Activated CD4-positive, alpha-beta T cell treated with anti-CD3 and anti-CD28 coated beads, Interleukin-2, amount 10 ng/mL, durations not matched to agents 24 days and 14 days (primary cell): ENCODE measurements at regions not wholly inside any gene's neighbourhood (a gene's known extent, or its start where the extent isn't known, plus 50 kb on each side); places are given as distances from the start of the nearest gene placed in this dataset.
"Not testable (repeated sequence)": the region's sequence is repeated elsewhere in the genome, so short reads cannot be mapped to it uniquely, and the experiment has no call there.

ENCODE experiments used
- DNase-seq: peaks from one replicate; pipeline ENCODE4 v3.0.0; 2022
- H3K27ac Mint-ChIP-seq: one replicate; pipeline ENCODE4 v1.8.0; 2022; ENCODE audit warnings: mild to moderate bottlenecking, mixed read lengths
- H3K27me3 Mint-ChIP-seq: one replicate; pipeline ENCODE4 v1.8.0; 2022; ENCODE audit warnings: mixed read lengths
- H3K36me3 Mint-ChIP-seq: one replicate; pipeline ENCODE4 v1.8.0; 2022; ENCODE audit warnings: low read depth, mild to moderate bottlenecking, mixed read lengths
- H3K4me1 Mint-ChIP-seq: one replicate; pipeline ENCODE4 v1.8.0; 2021; ENCODE audit warnings: mixed read lengths
- H3K4me3 Mint-ChIP-seq: one replicate; pipeline ENCODE4 v1.8.0; 2022; ENCODE audit warnings: mild to moderate bottlenecking, moderate library complexity, mixed read lengths
- H3K9me3 Mint-ChIP-seq: one replicate; pipeline ENCODE4 v1.8.0; 2021; ENCODE audit warnings: mixed read lengths
- intact Hi-C: fragments of 100-400 bp; cut with micrococcal nuclease; formaldehyde crosslinking; loops from one replicate; pipeline ENCODE4 v1.15.1; 2023

- Mint-ChIP-seq H3K4me3 (no peak overlapping the region), H3K27me3 (no peaks in the 10 kb centered on the region), H3K36me3 (no peaks in the 10 kb centered on the region), H3K27ac (no peak overlapping the region), H3K4me1 (no peaks in the 10 kb centered on the region), H3K9me3 (no peaks in the 10 kb centered on the region)
- intact Hi-C loops = no loop called here
- no peak for DNase-seq
Observed at GRCh38 chr12:128026696-128027574, 240.0 kb upstream of the TMEM132C start.

- H3K36me3 Mint-ChIP-seq = no peaks in the 10 kb centered on the region
- H3K27ac Mint-ChIP-seq = no peak overlapping the region
- intact Hi-C loops = no loop called here
- H3K4me1 Mint-ChIP-seq = no peaks in the 10 kb centered on the region
- H3K4me3 Mint-ChIP-seq = no peak overlapping the region
- H3K27me3 Mint-ChIP-seq = no peaks in the 10 kb centered on the region
- no peak for DNase-seq
- H3K9me3 Mint-ChIP-seq = peaks cover 3% of the 10 kb centered on the region
Observed at GRCh38 chr12:128033473-128033872, 233.5 kb upstream of the TMEM132C start.

GRCh38 chr12:128040971-128041370 lies 226.0 kb upstream of the TMEM132C start:
- peaks cover 24% of the 10 kb centered on the region for H3K9me3 Mint-ChIP-seq
- no peak overlapping the region for H3K27ac Mint-ChIP-seq
- H3K27me3 Mint-ChIP-seq = no peaks in the 10 kb centered on the region
- intact Hi-C loops = no loop called here
- no peaks in the 10 kb centered on the region for H3K4me1 Mint-ChIP-seq
- H3K4me3 Mint-ChIP-seq = no peak overlapping the region
- DNase-seq = no peak
- H3K36me3 Mint-ChIP-seq = no peaks in the 10 kb centered on the region

GRCh38 chr12:128042283-128042682 lies 224.7 kb upstream of the TMEM132C start:
- intact Hi-C loops, H3K27me3 Mint-ChIP-seq, DNase-seq: not testable (repeated sequence)

GRCh38 chr12:128042825-128043224 lies 224.1 kb upstream of the TMEM132C start:
- Mint-ChIP-seq H3K9me3 (peaks cover 24% of the 10 kb centered on the region), H3K36me3 (no peaks in the 10 kb centered on the region), H3K27ac (no peak overlapping the region), H3K27me3 (no peaks in the 10 kb centered on the region), H3K4me3 (no peak overlapping the region), H3K4me1 (no peaks in the 10 kb centered on the region)
- no peak for DNase-seq
- intact Hi-C loops = no loop called here

More at GRCh38 chr12:128042283-128042682, 224.7 kb upstream of the TMEM132C start:
- peaks cover 24% of the 10 kb centered on the region for H3K9me3 Mint-ChIP-seq
- not testable (repeated sequence) for H3K4me1 Mint-ChIP-seq, H3K36me3 Mint-ChIP-seq, H3K27ac Mint-ChIP-seq, H3K4me3 Mint-ChIP-seq

GRCh38 chr12:128043317-128043716 lies 223.7 kb upstream of the TMEM132C start:
- H3K4me1 Mint-ChIP-seq = no peaks in the 10 kb centered on the region
- H3K36me3 Mint-ChIP-seq = no peaks in the 10 kb centered on the region
- no peak overlapping the region for H3K27ac Mint-ChIP-seq
- peaks cover 27% of the 10 kb centered on the region for H3K9me3 Mint-ChIP-seq
- no peak for DNase-seq
- intact Hi-C loops = no loop called here
- no peak overlapping the region for H3K4me3 Mint-ChIP-seq
- no peaks in the 10 kb centered on the region for H3K27me3 Mint-ChIP-seq

GRCh38 chr12:128047266-128048060 lies 219.5 kb upstream of the TMEM132C start:
- no peak for DNase-seq
- Mint-ChIP-seq H3K27ac (no peak overlapping the region), H3K36me3 (no peaks in the 10 kb centered on the region), H3K4me3 (no peak overlapping the region), H3K9me3 (peaks cover 25% of the 10 kb centered on the region), H3K4me1 (no peaks in the 10 kb centered on the region), H3K27me3 (no peaks in the 10 kb centered on the region)
- intact Hi-C loops = no loop called here

- Mint-ChIP-seq H3K36me3 (no peaks in the 10 kb centered on the region), H3K9me3 (peaks cover 7% of the 10 kb centered on the region), H3K4me1 (no peaks in the 10 kb centered on the region), H3K27me3 (no peaks in the 10 kb centered on the region), H3K27ac (no peak overlapping the region), H3K4me3 (no peak overlapping the region)
- DNase-seq = no peak
- intact Hi-C loops = no loop called here
Observed at GRCh38 chr12:128052331-128052730, 214.6 kb upstream of the TMEM132C start.

- H3K4me1 Mint-ChIP-seq = no peaks in the 10 kb centered on the region
- no peak overlapping the region for H3K4me3 Mint-ChIP-seq
- H3K27ac Mint-ChIP-seq = no peak overlapping the region
- peaks cover 7% of the 10 kb centered on the region for H3K9me3 Mint-ChIP-seq
- no peaks in the 10 kb centered on the region for H3K36me3 Mint-ChIP-seq
- DNase-seq = no peak
- intact Hi-C loops = no loop called here
- H3K27me3 Mint-ChIP-seq = no peaks in the 10 kb centered on the region
Observed at GRCh38 chr12:128052777-128053176, 214.2 kb upstream of the TMEM132C start.

GRCh38 chr12:128055567-128055966 lies 211.4 kb upstream of the TMEM132C start:
- Mint-ChIP-seq H3K4me3 (no peak overlapping the region), H3K4me1 (no peaks in the 10 kb centered on the region), H3K27ac (no peak overlapping the region), H3K36me3 (no peaks in the 10 kb centered on the region), H3K27me3 (no peaks in the 10 kb centered on the region), H3K9me3 (no peaks in the 10 kb centered on the region)
- intact Hi-C loops = no loop called here
- no peak for DNase-seq

- no peak for DNase-seq
- no peaks in the 10 kb centered on the region for H3K36me3 Mint-ChIP-seq
- intact Hi-C loops = no loop called here
- no peak overlapping the region for H3K4me3 Mint-ChIP-seq
- H3K9me3 Mint-ChIP-seq = no peaks in the 10 kb centered on the region
- no peak overlapping the region for H3K27ac Mint-ChIP-seq
- no peaks in the 10 kb centered on the region for H3K27me3 Mint-ChIP-seq
- no peaks in the 10 kb centered on the region for H3K4me1 Mint-ChIP-seq
Observed at GRCh38 chr12:128056136-128056801, 210.7 kb upstream of the TMEM132C start.

GRCh38 chr12:128057586-128057985 lies 209.4 kb upstream of the TMEM132C start:
- no peaks in the 10 kb centered on the region for H3K9me3 Mint-ChIP-seq
- no peak for DNase-seq
- no peaks in the 10 kb centered on the region for H3K36me3 Mint-ChIP-seq
- intact Hi-C loops = no loop called here
- H3K27me3 Mint-ChIP-seq = no peaks in the 10 kb centered on the region
- H3K27ac Mint-ChIP-seq = no peak overlapping the region
- no peak overlapping the region for H3K4me3 Mint-ChIP-seq
- no peaks in the 10 kb centered on the region for H3K4me1 Mint-ChIP-seq

- Mint-ChIP-seq H3K36me3 (no peaks in the 10 kb centered on the region), H3K4me1 (no peaks in the 10 kb centered on the region), H3K27me3 (no peaks in the 10 kb centered on the region), H3K4me3 (no peak overlapping the region), H3K27ac (no peak overlapping the region), H3K9me3 (no peaks in the 10 kb centered on the region)
- intact Hi-C loops = no loop called here
- no peak for DNase-seq
Observed at GRCh38 chr12:128059621-128060370, 207.2 kb upstream of the TMEM132C start.
